Stomach (tissue), 4 donors: ENCODE measurements at regions not wholly inside any gene's neighbourhood (a gene's known extent, or its start where the extent isn't known, plus 50 kb on each side); places are given as distances from the start of the nearest gene placed in this dataset.

Experiments used
- POLR2A ChIP-seq, 4 donors: fragments of 450-650 bp; IDR thresholded peaks; one replicate each; pipeline ENCODE4 v1.6.1; 2016; ENCODE audit warnings: antibody characterized with exemption in 4 of 4, control low read depth in 2 of 4, mild to moderate bottlenecking in 1 of 4, moderate library complexity in 1 of 4
- POLR2AphosphoS5 ChIP-seq, 3 donors: sonication (generic); formaldehyde crosslinking; IDR thresholded peaks; one replicate each; pipeline ENCODE4 v1.6.1; 2016; ENCODE audit warnings: antibody characterized with exemption in 3 of 3
- TF ChIP-seq, protein P1 (sequence below), 7 experiments: fragments of 450-650 bp in 4 of 7; fragments of 200-600 bp in 3 of 7; sonication (generic) in 3 of 7; IDR thresholded peaks; one replicate each; pipeline ENCODE4 v1.5.1; 2016 to 2019; ENCODE audit warnings: antibody characterized with exemption in 7 of 7, control low read depth in 2 of 7, mild to moderate bottlenecking in 1 of 7

DNA sequence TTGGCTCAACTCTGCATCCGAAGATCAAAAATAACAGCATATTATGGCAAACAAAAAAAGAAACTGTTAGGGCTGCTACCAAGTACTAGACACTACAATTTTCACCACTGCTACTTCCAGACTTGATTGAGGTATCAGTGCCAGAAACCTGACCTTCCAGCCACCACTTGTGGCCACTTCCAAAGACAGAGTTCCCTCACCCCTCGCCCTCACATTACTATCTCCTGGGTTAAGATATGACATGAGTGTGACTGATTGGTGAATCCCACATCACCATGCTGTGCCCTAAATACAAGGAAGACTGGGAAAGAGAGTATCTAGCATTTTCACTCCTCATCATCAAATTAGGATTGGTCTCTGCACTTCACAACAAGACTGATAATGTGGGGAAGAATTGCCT is 296.1 kb upstream of the NT5C1B start:
- TF ChIP-seq, protein P1, sequence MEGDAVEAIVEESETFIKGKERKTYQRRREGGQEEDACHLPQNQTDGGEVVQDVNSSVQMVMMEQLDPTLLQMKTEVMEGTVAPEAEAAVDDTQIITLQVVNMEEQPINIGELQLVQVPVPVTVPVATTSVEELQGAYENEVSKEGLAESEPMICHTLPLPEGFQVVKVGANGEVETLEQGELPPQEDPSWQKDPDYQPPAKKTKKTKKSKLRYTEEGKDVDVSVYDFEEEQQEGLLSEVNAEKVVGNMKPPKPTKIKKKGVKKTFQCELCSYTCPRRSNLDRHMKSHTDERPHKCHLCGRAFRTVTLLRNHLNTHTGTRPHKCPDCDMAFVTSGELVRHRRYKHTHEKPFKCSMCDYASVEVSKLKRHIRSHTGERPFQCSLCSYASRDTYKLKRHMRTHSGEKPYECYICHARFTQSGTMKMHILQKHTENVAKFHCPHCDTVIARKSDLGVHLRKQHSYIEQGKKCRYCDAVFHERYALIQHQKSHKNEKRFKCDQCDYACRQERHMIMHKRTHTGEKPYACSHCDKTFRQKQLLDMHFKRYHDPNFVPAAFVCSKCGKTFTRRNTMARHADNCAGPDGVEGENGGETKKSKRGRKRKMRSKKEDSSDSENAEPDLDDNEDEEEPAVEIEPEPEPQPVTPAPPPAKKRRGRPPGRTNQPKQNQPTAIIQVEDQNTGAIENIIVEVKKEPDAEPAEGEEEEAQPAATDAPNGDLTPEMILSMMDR (IDR thresholded peaks at IDR 0.05), result no peak
- TF ChIP-seq POLR2AphosphoS5 (IDR thresholded peaks at IDR 0.05) (no peak), POLR2A (IDR thresholded peaks at IDR 0.05) (no peak)
